ENCODE measurements at regions not wholly inside any gene's neighbourhood (a gene's known extent, or its start where the extent isn't known, plus 50 kb on each side); places are given as distances from the start of the nearest gene placed in this dataset.

- TF ChIP-seq CTCF (conservative IDR thresholded peaks at IDR 0.05; ENCODE audit: low read depth, low read length) = no peak
- no peak for TF ChIP-seq EZH2phosphoT487 (IDR thresholded peaks at IDR 0.05; ENCODE audit: borderline replicate concordance, low read length)
These were observed 493.3 kb downstream of the NTRK2 start for GRCh38 chr9:85162822-85163221.

Measured in PC-3 (cell line).